Effector CD8-positive, alpha-beta T cell (primary cell): ENCODE measurements at regions not wholly inside any gene's neighbourhood (a gene's known extent, or its start where the extent isn't known, plus 50 kb on each side); places are given as distances from the start of the nearest gene placed in this dataset.

ENCODE experiments used
- DNase-seq: peaks from one replicate; lab custom pipeline; 2025; lab: John Stamatoyannopoulos, UW

- DNase-seq = no peak
These were observed 143.8 kb upstream of the ARL4C start for GRCh38 chr2:234640657-234641056.

- no peak for DNase-seq
These were observed 142.1 kb upstream of the ARL4C start for GRCh38 chr2:234638966-234639365.

GRCh38 chr2:234635284-234635683, 138.4 kb upstream of the ARL4C start:
- no peak for DNase-seq

- DNase-seq = no peak
These were observed 136.8 kb upstream of the ARL4C start for GRCh38 chr2:234633581-234634230.

GRCh38 chr2:234632527-234633391, 135.9 kb upstream of the ARL4C start:
- DNase-seq = no peak

- no peak for DNase-seq
These were observed 135.0 kb upstream of the ARL4C start for GRCh38 chr2:234631646-234632514.

GRCh38 chr2:234630801-234631261, 133.9 kb upstream of the ARL4C start:
- no peak for DNase-seq

- DNase-seq = no peak
These were observed 132.7 kb upstream of the ARL4C start for GRCh38 chr2:234629596-234629995.

- DNase-seq = no peak
These were observed 132.1 kb upstream of the ARL4C start for GRCh38 chr2:234628953-234629352.

- no peak for DNase-seq
These were observed 130.4 kb upstream of the ARL4C start for GRCh38 chr2:234627308-234627707.

- DNase-seq = no peak
These were observed 129.8 kb upstream of the ARL4C start for GRCh38 chr2:234626566-234627130.

GRCh38 chr2:234625626-234626250, 128.9 kb upstream of the ARL4C start:
- no peak for DNase-seq

GRCh38 chr2:234623521-234623991, 126.7 kb upstream of the ARL4C start:
- no peak for DNase-seq

GRCh38 chr2:234621120-234621519, 124.2 kb upstream of the ARL4C start:
- no peak for DNase-seq

GRCh38 chr2:234620018-234620417, 123.1 kb upstream of the ARL4C start:
- DNase-seq = no peak

GRCh38 chr2:234615643-234616356, 118.9 kb upstream of the ARL4C start:
- DNase-seq = no peak

- DNase-seq = no peak
These were observed 114.3 kb upstream of the ARL4C start for GRCh38 chr2:234611209-234611608.

GRCh38 chr2:234608946-234609345, 112.1 kb upstream of the ARL4C start:
- DNase-seq = no peak

GRCh38 chr2:234607691-234608090, 110.8 kb upstream of the ARL4C start:
- DNase-seq = no peak

GRCh38 chr2:234606896-234607295, 110.0 kb upstream of the ARL4C start:
- no peak for DNase-seq

- DNase-seq = no peak
These were observed 106.7 kb upstream of the ARL4C start for GRCh38 chr2:234603619-234604018.
